SH-SY5Y (cell line): ENCODE measurements at regions not wholly inside any gene's neighbourhood (a gene's known extent, or its start where the extent isn't known, plus 50 kb on each side); places are given as distances from the start of the nearest gene placed in this dataset.

Source experiments
- GATA2 ChIP-seq: IDR thresholded peaks from 2 replicates; pipeline ENCODE4 v1.6.1; 2011; ENCODE audit warnings: mild to moderate bottlenecking, low read depth, low read length
- GATA3 ChIP-seq: IDR thresholded peaks from 2 replicates; pipeline ENCODE4 v1.6.1; 2011; ENCODE audit warnings: low read depth, mild to moderate bottlenecking, low read length, moderate library complexity

- TF ChIP-seq GATA2 (no peak), GATA3 (no peak)
Measured at GRCh38 chr11:98965358-98965757, 55.4 kb upstream of the CNTN5 start.
